ENCODE measurements at regions not wholly inside any gene's neighbourhood (a gene's known extent, or its start where the extent isn't known, plus 50 kb on each side); places are given as distances from the start of the nearest gene placed in this dataset.
"Not testable (repeated sequence)": the region's sequence is repeated elsewhere in the genome, so short reads cannot be mapped to it uniquely, and the experiment has no call there.

DNA sequence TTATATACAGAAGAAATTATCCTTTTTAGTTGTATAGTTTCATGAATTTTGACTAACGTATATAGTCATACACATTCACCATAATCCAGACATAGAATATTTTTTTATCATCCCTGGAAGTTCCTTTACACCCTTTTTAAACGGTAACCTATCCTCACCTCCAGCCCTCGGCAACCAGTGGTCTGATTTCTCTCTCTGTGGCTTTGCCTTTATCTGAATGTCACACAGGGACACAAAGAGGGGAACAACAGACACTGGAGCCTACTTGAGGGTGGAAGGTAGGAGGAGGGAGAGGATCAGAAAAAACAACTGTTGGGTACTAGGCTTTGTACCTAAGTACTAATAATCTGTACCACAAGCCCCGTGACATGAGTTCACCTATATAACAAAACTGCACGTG lies 191.9 kb downstream of the MC4R start:
- Histone ChIP-seq H3K9me3 (ENCODE audit: insufficient read depth, low read length, severe bottlenecking) (no peaks in the 10 kb centered on the region), H3K79me2 (ENCODE audit: insufficient read depth, low read length) (no peaks in the 10 kb centered on the region), H3K27me3 (ENCODE audit: insufficient read depth, low read length, poor library complexity) (no peaks in the 10 kb centered on the region), H4K20me1 (ENCODE audit: insufficient read depth, low read length) (no peaks in the 10 kb centered on the region), H3K9ac (ENCODE audit: low read depth, low read length) (no peak overlapping the region), H3K4me3 (ENCODE audit: low read depth in 1 of 2, low read length in 2 of 2) (no peak overlapping the region), H2AFZ (ENCODE audit: low read depth, low read length) (no peak overlapping the region), H3K36me3 (ENCODE audit: insufficient read depth, low read length) (no peaks in the 10 kb centered on the region), H3K4me2 (ENCODE audit: insufficient read depth, low read length) (no peak overlapping the region), H3K4me1 (ENCODE audit: insufficient read depth, low read length) (peaks cover 15% of the 10 kb centered on the region), H3K27ac (ENCODE audit: low read length) (no peak overlapping the region)
- DNase-seq (no peak), ATAC-seq (ENCODE audit: insufficient read depth, low read depth) (0 out of 3 replicates have a peak, but pooled peaks have one; percentile 27)
- no peak for TF ChIP-seq EZH2 (IDR thresholded peaks at IDR 0.05; ENCODE audit: borderline replicate concordance, low read depth, low read length, severe bottlenecking)
- TF ChIP-seq, protein P1, sequence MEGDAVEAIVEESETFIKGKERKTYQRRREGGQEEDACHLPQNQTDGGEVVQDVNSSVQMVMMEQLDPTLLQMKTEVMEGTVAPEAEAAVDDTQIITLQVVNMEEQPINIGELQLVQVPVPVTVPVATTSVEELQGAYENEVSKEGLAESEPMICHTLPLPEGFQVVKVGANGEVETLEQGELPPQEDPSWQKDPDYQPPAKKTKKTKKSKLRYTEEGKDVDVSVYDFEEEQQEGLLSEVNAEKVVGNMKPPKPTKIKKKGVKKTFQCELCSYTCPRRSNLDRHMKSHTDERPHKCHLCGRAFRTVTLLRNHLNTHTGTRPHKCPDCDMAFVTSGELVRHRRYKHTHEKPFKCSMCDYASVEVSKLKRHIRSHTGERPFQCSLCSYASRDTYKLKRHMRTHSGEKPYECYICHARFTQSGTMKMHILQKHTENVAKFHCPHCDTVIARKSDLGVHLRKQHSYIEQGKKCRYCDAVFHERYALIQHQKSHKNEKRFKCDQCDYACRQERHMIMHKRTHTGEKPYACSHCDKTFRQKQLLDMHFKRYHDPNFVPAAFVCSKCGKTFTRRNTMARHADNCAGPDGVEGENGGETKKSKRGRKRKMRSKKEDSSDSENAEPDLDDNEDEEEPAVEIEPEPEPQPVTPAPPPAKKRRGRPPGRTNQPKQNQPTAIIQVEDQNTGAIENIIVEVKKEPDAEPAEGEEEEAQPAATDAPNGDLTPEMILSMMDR (IDR thresholded peaks at IDR 0.05; ENCODE audit: borderline replicate concordance, extremely low read depth, low read length, poor library complexity, severe bottlenecking) = no peak

DNA sequence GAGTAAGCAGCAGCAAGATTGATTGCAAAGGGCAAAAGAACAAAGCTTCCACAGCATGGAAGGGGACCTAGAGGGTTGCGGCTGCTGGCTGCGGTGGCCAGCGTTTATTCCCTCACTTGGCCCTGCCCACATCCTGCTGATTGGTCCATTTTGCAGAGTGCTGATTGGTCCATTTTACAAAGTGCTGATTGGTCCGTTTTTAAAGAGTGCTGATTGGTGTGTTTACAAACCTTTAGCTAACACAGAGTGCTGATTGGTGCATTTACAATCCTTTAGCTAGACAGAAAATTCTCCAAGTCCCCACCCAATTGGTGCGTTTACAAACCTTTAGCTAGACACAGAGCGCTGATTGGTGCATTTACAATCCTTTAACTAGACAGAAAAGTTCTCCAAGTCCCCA lies 194.4 kb downstream of the MC4R start:
- H3K9me3 ChIP-seq (ENCODE audit: insufficient read depth, low read length, severe bottlenecking); H3K27me3 ChIP-seq (ENCODE audit: insufficient read depth, low read length, poor library complexity); H3K4me2 ChIP-seq (ENCODE audit: insufficient read depth, low read length): not testable (repeated sequence)

DNA sequence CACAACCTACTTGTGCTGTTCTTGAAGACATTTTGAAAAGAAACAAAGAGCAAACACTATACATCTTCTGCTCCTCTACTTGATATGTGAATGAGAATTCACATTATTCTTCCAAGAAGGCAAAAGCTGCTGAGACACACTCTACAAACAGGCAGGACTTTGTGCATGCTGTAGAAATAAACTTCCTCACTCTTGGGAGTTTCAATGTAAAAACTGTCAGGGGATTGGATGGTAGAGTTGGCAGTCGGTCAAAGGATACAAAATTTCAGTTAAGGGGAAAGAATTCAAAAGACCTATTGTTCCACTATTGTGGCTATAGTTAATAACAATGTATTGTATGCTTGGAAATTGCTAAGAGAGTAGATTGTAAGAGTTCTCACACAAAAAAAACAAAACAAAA lies 196.3 kb downstream of the MC4R start:
- no peaks in the 10 kb centered on the region for H3K36me3 ChIP-seq (ENCODE audit: insufficient read depth, low read length)
- ATAC-seq (ENCODE audit: insufficient read depth, low read depth) (no peak), DNase-seq (no peak)
- H3K9me3 ChIP-seq (ENCODE audit: insufficient read depth, low read length, severe bottlenecking) = no peaks in the 10 kb centered on the region
- H3K9ac ChIP-seq (ENCODE audit: low read depth, low read length) = no peak overlapping the region
- no peaks in the 10 kb centered on the region for H3K27me3 ChIP-seq (ENCODE audit: insufficient read depth, low read length, poor library complexity)
- H3K79me2 ChIP-seq (ENCODE audit: insufficient read depth, low read length) = no peaks in the 10 kb centered on the region
- H3K4me3 ChIP-seq (ENCODE audit: low read depth in 1 of 2, low read length in 2 of 2) = no peak overlapping the region
- H2AFZ ChIP-seq (ENCODE audit: low read depth, low read length) = no peak overlapping the region
- peaks cover 9% of the 10 kb centered on the region for H3K4me1 ChIP-seq (ENCODE audit: insufficient read depth, low read length)
- no peak overlapping the region for H3K4me2 ChIP-seq (ENCODE audit: insufficient read depth, low read length)
- no peak overlapping the region for H3K27ac ChIP-seq (ENCODE audit: low read length)
- no peaks in the 10 kb centered on the region for H4K20me1 ChIP-seq (ENCODE audit: insufficient read depth, low read length)
- TF ChIP-seq, protein P1 (IDR thresholded peaks at IDR 0.05; ENCODE audit: borderline replicate concordance, extremely low read depth, low read length, poor library complexity, severe bottlenecking) = no peak
- no peak for TF ChIP-seq EZH2 (IDR thresholded peaks at IDR 0.05; ENCODE audit: borderline replicate concordance, low read depth, low read length, severe bottlenecking)

More for the DNA sequence above, 194.4 kb downstream of the MC4R start:
- not testable (repeated sequence) for H3K4me3 ChIP-seq (ENCODE audit: low read depth in 1 of 2, low read length in 2 of 2); H2AFZ ChIP-seq (ENCODE audit: low read depth, low read length); H3K27ac ChIP-seq (ENCODE audit: low read length); H4K20me1 ChIP-seq (ENCODE audit: insufficient read depth, low read length); ATAC-seq (ENCODE audit: insufficient read depth, low read depth); H3K9ac ChIP-seq (ENCODE audit: low read depth, low read length); H3K79me2 ChIP-seq (ENCODE audit: insufficient read depth, low read length); H3K36me3 ChIP-seq (ENCODE audit: insufficient read depth, low read length); DNase-seq
- peaks cover 15% of the 10 kb centered on the region for H3K4me1 ChIP-seq (ENCODE audit: insufficient read depth, low read length)

DNA sequence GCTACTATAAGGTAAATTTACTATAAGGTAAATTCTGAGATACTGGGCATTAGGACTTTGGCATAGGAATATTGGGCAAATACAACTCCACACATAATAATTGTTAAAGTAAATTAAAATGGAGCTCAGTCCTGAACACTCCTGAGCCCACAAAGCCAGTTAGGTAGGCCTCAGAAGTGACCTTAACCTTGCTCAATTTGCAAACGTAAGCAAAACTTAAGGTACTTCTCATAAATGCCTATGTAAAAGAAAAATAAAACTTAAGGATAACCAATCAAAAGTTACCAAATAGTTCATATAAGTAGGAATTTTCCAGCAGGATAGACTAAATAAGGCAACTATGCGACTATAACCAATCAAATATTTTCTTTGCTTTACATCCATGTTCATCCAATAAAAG lies 197.7 kb downstream of the MC4R start:
- Histone ChIP-seq H3K27ac (ENCODE audit: low read length) (no peak overlapping the region), H3K4me2 (ENCODE audit: insufficient read depth, low read length) (no peak overlapping the region), H3K36me3 (ENCODE audit: insufficient read depth, low read length) (no peaks in the 10 kb centered on the region), H3K9ac (ENCODE audit: low read depth, low read length) (no peak overlapping the region), H3K4me3 (ENCODE audit: low read depth in 1 of 2, low read length in 2 of 2) (no peak overlapping the region), H3K27me3 (ENCODE audit: insufficient read depth, low read length, poor library complexity) (no peaks in the 10 kb centered on the region), H3K79me2 (ENCODE audit: insufficient read depth, low read length) (no peaks in the 10 kb centered on the region), H4K20me1 (ENCODE audit: insufficient read depth, low read length) (no peaks in the 10 kb centered on the region), H3K4me1 (ENCODE audit: insufficient read depth, low read length) (peaks cover 9% of the 10 kb centered on the region), H2AFZ (ENCODE audit: low read depth, low read length) (no peak overlapping the region), H3K9me3 (ENCODE audit: insufficient read depth, low read length, severe bottlenecking) (no peaks in the 10 kb centered on the region)
- ATAC-seq (ENCODE audit: insufficient read depth, low read depth) (no peak), DNase-seq (no peak)
- TF ChIP-seq, protein P1 (IDR thresholded peaks at IDR 0.05; ENCODE audit: borderline replicate concordance, extremely low read depth, low read length, poor library complexity, severe bottlenecking) = no peak
- TF ChIP-seq EZH2 (IDR thresholded peaks at IDR 0.05; ENCODE audit: borderline replicate concordance, low read depth, low read length, severe bottlenecking) = no peak

Data from DND-41 (cell line).